GM12878 (cell line): ENCODE measurements at regions not wholly inside any gene's neighbourhood (a gene's known extent, or its start where the extent isn't known, plus 50 kb on each side); places are given as distances from the start of the nearest gene placed in this dataset.

ENCODE experiments used
- ATAC-seq: fragments of 200-7000 bp; cut with Tn5 transposase; 3 replicates; pipeline ENCODE4 v1.9.1; 2020; ENCODE audit warnings: mild to moderate bottlenecking, moderate library complexity
- BruUV-seq: library from RNA; stranded (reverse); fragments of 400-500 nt; replicated peaks from 2 replicates; lab custom pipeline; 2021; lab: Mats Ljungman, UMichigan
- CTCF ChIA-PET: fragments of 300-600 bp; sonication (Branson Sonifier 250); formaldehyde crosslinking; extraction: SDS; loops from one replicate; lab custom pipeline; 2021; ENCODE audit warnings: inconsistent platforms; lab: Yijun Ruan, JAX
- POLR2A ChIA-PET: fragments of 350-600 bp; formaldehyde crosslinking; extraction: SDS; loops from one replicate; lab custom pipeline; 2021; ENCODE audit warnings: inconsistent platforms; lab: Charles Lee
- RAD21 ChIA-PET: fragments of 300-600 bp; sonication (Branson Sonifier 250); formaldehyde crosslinking; loops from one replicate; lab custom pipeline; 2023; ENCODE audit warnings: antibody characterized with exemption; ENCODE audit not compliant: unreplicated experiment; lab: Charles Lee
- SMC1A ChIA-PET: fragments of 300-600 bp; sonication (Branson Sonifier 250); formaldehyde crosslinking; loops from one replicate; lab custom pipeline; 2023; ENCODE audit not compliant: unreplicated experiment, uncharacterized antibody; lab: Charles Lee
- DNase-seq: peaks from one replicate; pipeline ENCODE4 v3.0.0-alpha.2; 2011; ENCODE audit warnings: low read depth, low spot score
- FAIRE-seq: peaks from 3 replicates; lab custom pipeline; 2011; peaks lifted over from hg19 to GRCh38; lab: Jason Lieb, UNC
- H2AFZ ChIP-seq: 2 replicates; pipeline ENCODE4 v1.6.0; 2011; ENCODE audit warnings: low read depth, low read length, control low read depth; ENCODE audit not compliant: control insufficient read depth
- H3K27ac ChIP-seq: 2 replicates; pipeline ENCODE4 v1.5.1; 2011; ENCODE audit warnings: control low read depth; ENCODE audit not compliant: control insufficient read depth, insufficient read depth
- H3K27me3 ChIP-seq, 2 experiments: replicated peaks in 1 of 2; 2 replicates each; pipeline versions ENCODE4 v1.6.0 to v1.6.1; 2011; ENCODE audit warnings: low read length in 1 of 2; ENCODE audit not compliant: control insufficient read depth in 2 of 2, insufficient read depth in 2 of 2
- H3K36me3 ChIP-seq, 2 experiments: 2 replicates each; pipeline ENCODE4 v1.5.1; 2011; ENCODE audit warnings: low read length in 1 of 2; ENCODE audit not compliant: control insufficient read depth in 2 of 2, insufficient read depth in 2 of 2
- H3K4me1 ChIP-seq: 2 replicates; pipeline ENCODE4 v1.6.1; 2011; ENCODE audit warnings: mild to moderate bottlenecking, low read length, moderate library complexity, mixed read lengths; ENCODE audit not compliant: control insufficient read depth, insufficient read depth
- H3K4me2 ChIP-seq: 2 replicates; pipeline ENCODE4 v1.6.0; 2011; ENCODE audit warnings: control low read depth; ENCODE audit not compliant: control insufficient read depth, insufficient read depth
- H3K4me3 ChIP-seq: fragments of 200-600 bp; sonication (generic); 2 replicates; pipeline ENCODE4 v1.5.1; 2016
- H3K79me2 ChIP-seq: 2 replicates; pipeline ENCODE4 v1.6.0; 2011; ENCODE audit warnings: low read length; ENCODE audit not compliant: control insufficient read depth, insufficient read depth
- H3K9ac ChIP-seq: 2 replicates; pipeline ENCODE4 v1.8.0; 2011; ENCODE audit warnings: low read length, control low read depth, mixed read lengths; ENCODE audit not compliant: control insufficient read depth, insufficient read depth
- H3K9me3 ChIP-seq: replicated peaks from 3 replicates; pipeline ENCODE4 v1.5.1; 2011; ENCODE audit warnings: mild to moderate bottlenecking, low read length; ENCODE audit not compliant: control insufficient read depth, insufficient read depth
- H4K20me1 ChIP-seq: 2 replicates; pipeline ENCODE4 v1.6.0; 2011; ENCODE audit not compliant: control insufficient read depth, insufficient read depth
- BACH1 ChIP-seq: fragments of 450-650 bp; IDR thresholded peaks from 2 replicates; pipeline ENCODE4 v1.6.1; 2017; ENCODE audit warnings: mild to moderate bottlenecking, borderline replicate concordance
- BCL11A ChIP-seq: IDR thresholded peaks from 2 replicates; pipeline ENCODE4 v1.6.1; 2011; ENCODE audit warnings: low read depth, low read length
- BHLHE40 ChIP-seq, 2 experiments: fragments of 450-650 bp in 1 of 2; IDR thresholded peaks; 2 replicates each; pipeline ENCODE4 v1.6.1; 2011 to 2017; ENCODE audit warnings: low read depth in 2 of 2, borderline replicate concordance in 1 of 2, improper control_type of control experiment in 1 of 2, low read length in 1 of 2, mild to moderate bottlenecking in 1 of 2
- ETV6 ChIP-seq, 2 experiments: fragments of 450-650 bp in 1 of 2; IDR thresholded peaks in 1 of 2; conservative IDR thresholded peaks in 1 of 2; 2 replicates each; pipeline ENCODE4 v1.6.1; 2014; ENCODE audit warnings: antibody characterized with exemption in 1 of 2, borderline replicate concordance in 1 of 2, low read depth in 1 of 2, mild to moderate bottlenecking in 1 of 2, moderate library complexity in 1 of 2
- GABPA ChIP-seq: IDR thresholded peaks from 2 replicates; pipeline ENCODE4 v1.6.1; 2014; ENCODE audit warnings: antibody characterized with exemption, low read depth, mild to moderate bottlenecking, inconsistent platforms
- KLF5 ChIP-seq: fragments of 450-650 bp; IDR thresholded peaks from 2 replicates; pipeline ENCODE4 v1.6.1; 2014; ENCODE audit warnings: mild to moderate bottlenecking; ENCODE audit not compliant: partially characterized antibody
- NFYA ChIP-seq: IDR thresholded peaks from 2 replicates; pipeline ENCODE4 v1.6.1; 2011; ENCODE audit warnings: low read depth, mild to moderate bottlenecking, low read length, improper control_type of control experiment, borderline replicate concordance
- NR2F1 ChIP-seq: fragments of 450-650 bp; conservative IDR thresholded peaks from 2 replicates; pipeline ENCODE4 v1.6.1; 2017; ENCODE audit warnings: mild to moderate bottlenecking
- PAX8 ChIP-seq: fragments of 450-650 bp; IDR thresholded peaks from 2 replicates; pipeline ENCODE4 v1.6.1; 2017; ENCODE audit warnings: mild to moderate bottlenecking, moderate library complexity
- POLR2AphosphoS2 ChIP-seq: IDR thresholded peaks from 2 replicates; pipeline ENCODE4 v1.6.1; 2011; ENCODE audit warnings: low read depth, mild to moderate bottlenecking, low read length, improper control_type of control experiment, moderate library complexity
- RELB ChIP-seq: fragments of 450-650 bp; IDR thresholded peaks from 2 replicates; pipeline ENCODE4 v1.6.1; 2017; ENCODE audit warnings: low read depth, mild to moderate bottlenecking, moderate library complexity
- SIX5 ChIP-seq: IDR thresholded peaks from 2 replicates; pipeline ENCODE4 v1.6.1; 2011; ENCODE audit warnings: mild to moderate bottlenecking, low read depth, low read length, moderate library complexity; ENCODE audit not compliant: severe bottlenecking
- ZNF207 ChIP-seq: fragments of 450-650 bp; IDR thresholded peaks from 2 replicates; pipeline ENCODE4 v1.6.1; 2014; ENCODE audit warnings: antibody characterized with exemption, mild to moderate bottlenecking, borderline replicate concordance
- WGBS: methylation state at CpG from one replicate; pipeline ENCODE4 v1.1.6; 2016; ENCODE audit warnings: low lambda C conversion rate; ENCODE audit not compliant: insufficient replicate concordance, insufficient coverage; ENCODE audit errors: missing lambda C conversion rate; 5-methylcytosine and 5-hydroxymethylcytosine counted together
- in situ Hi-C: fragments of 300-500 bp; cut with MboI; formaldehyde crosslinking; loops from 9 replicates; pipeline ENCODE4 v1.14.3; 2018; ENCODE audit warnings: mixed read lengths
- intact Hi-C: fragments of 100-400 bp; cut with micrococcal nuclease; formaldehyde crosslinking; loops from one replicate; pipeline ENCODE4 v1.14.2; 2022; ENCODE audit not compliant: unreplicated experiment
- TF ChIP-seq, protein P1 (sequence below): IDR thresholded peaks from 2 replicates; pipeline ENCODE4 v1.6.1; 2012; ENCODE audit warnings: low read depth, low read length, improper control_type of control experiment
- TF ChIP-seq, protein P2 (sequence below): IDR thresholded peaks from 2 replicates; pipeline ENCODE4 v1.6.1; 2012; ENCODE audit warnings: low read length, inconsistent platforms

DNA sequence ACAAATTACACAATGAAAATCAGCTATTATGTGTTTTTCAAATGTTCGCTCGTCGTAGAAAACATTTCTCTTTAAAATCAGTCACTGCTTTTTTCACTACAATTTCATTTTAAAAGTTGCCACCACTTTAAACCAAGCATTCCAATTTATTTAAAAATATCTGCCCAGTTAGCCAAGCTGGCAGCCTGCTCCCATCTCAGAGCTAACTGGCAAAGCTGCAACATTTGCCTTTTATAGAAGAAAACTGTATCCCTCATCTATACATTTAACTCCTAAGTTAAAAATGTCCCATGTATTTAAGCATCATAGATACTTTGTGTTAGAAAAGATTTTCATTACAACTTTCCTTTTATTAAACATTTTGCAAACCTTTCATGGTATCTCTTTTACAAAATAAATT is 294.9 kb upstream of the ADAMTS16 start:
- no peak overlapping the region for H3K4me3 ChIP-seq
- intact Hi-C loops, result no loop called here
- no peak for TF ChIP-seq POLR2AphosphoS2
- TF ChIP-seq, all 136 proteins: peak for 0
- H2AFZ ChIP-seq, result no peak overlapping the region
- no peak overlapping the region for H3K4me2 ChIP-seq
- no TSS peak for BruUV-seq
- no peaks in the 10 kb centered on the region for H3K9me3 ChIP-seq
- ATAC-seq (no peak), DNase-seq (no peak), FAIRE-seq (no peak)
- H3K36me3 ChIP-seq, result no peaks in the 10 kb centered on the region
- no peak overlapping the region for H3K27ac ChIP-seq
- no peaks in the 10 kb centered on the region for H3K79me2 ChIP-seq
- CTCF ChIA-PET, result no interaction called here
- no peaks in the 10 kb centered on the region for H4K20me1 ChIP-seq
- H3K9ac ChIP-seq, result no peak overlapping the region
- no peaks in the 10 kb centered on the region for H3K27me3 ChIP-seq
- in situ Hi-C loops, result no loop called here
- RAD21 ChIA-PET, result no interaction called here
- POLR2A ChIA-PET, result no interaction called here
- 82% methylated on average over 3 of the region's 3 CpGs for WGBS
- SMC1A ChIA-PET, result no interaction called here
- H3K4me1 ChIP-seq, result no peaks in the 10 kb centered on the region

DNA sequence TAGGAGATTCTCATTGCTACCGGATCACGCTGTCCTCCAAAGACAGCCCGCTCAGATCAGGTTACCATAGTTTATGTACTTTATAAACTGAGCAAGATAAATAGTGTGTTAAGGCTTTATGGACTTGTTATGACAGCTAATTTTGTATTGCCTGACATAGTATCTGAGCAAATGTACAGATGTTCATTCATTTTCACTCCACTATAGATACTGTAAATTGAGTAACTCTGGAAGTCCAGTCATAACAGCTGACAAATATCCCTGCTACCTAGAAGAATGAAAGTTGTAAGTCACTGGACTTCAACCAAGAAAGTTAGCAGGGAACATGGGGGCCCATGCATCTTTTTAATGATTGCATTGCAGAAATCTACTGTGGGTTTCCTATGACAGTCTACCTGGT is 292.4 kb upstream of the ADAMTS16 start:
- CTCF ChIA-PET, result no interaction called here
- no peak for DNase-seq
- no peak overlapping the region for H3K4me3 ChIP-seq
- H3K79me2 ChIP-seq, result no peaks in the 10 kb centered on the region
- H4K20me1 ChIP-seq, result no peaks in the 10 kb centered on the region
- H3K4me1 ChIP-seq, result no peaks in the 10 kb centered on the region
- H3K36me3 ChIP-seq, result no peaks in the 10 kb centered on the region
- POLR2A ChIA-PET, result no interaction called here
- ATAC-seq, result no peak
- in situ Hi-C loops, result no loop called here
- no peak overlapping the region for H2AFZ ChIP-seq
- WGBS, result 58% methylated on average over 3 of the region's 3 CpGs
- no peak overlapping the region for H3K9ac ChIP-seq
- SMC1A ChIA-PET, result no interaction called here
- intact Hi-C loops, result no loop called here
- BruUV-seq, result no TSS peak
- no peak for FAIRE-seq
- H3K27me3 ChIP-seq, result no peaks in the 10 kb centered on the region
- H3K9me3 ChIP-seq, result no peaks in the 10 kb centered on the region
- no peak overlapping the region for H3K4me2 ChIP-seq
- H3K27ac ChIP-seq, result no peak overlapping the region
- RAD21 ChIA-PET, result no interaction called here
- TF ChIP-seq SIX5 (no peak), NR2F1 (no peak), PAX8 (no peak), BHLHE40 (IDR thresholded peaks at IDR 0.05; ENCODE audit: borderline replicate concordance in 1 of 2, low read depth in 2 of 2, low read length in 1 of 2) (no peak), RELB (no peak), BCL11A (no peak), ETV6 (conservative IDR thresholded peaks at IDR 0.05 in 1 of 2, IDR thresholded peaks at IDR 0.05 in 1 of 2; ENCODE audit: borderline replicate concordance in 1 of 2, low read depth in 1 of 2) (no peak), NFYA (no peak), GABPA (no peak), BACH1 (no peak), ZNF207 (no peak), KLF5 (no peak)
- TF ChIP-seq, protein P1, sequence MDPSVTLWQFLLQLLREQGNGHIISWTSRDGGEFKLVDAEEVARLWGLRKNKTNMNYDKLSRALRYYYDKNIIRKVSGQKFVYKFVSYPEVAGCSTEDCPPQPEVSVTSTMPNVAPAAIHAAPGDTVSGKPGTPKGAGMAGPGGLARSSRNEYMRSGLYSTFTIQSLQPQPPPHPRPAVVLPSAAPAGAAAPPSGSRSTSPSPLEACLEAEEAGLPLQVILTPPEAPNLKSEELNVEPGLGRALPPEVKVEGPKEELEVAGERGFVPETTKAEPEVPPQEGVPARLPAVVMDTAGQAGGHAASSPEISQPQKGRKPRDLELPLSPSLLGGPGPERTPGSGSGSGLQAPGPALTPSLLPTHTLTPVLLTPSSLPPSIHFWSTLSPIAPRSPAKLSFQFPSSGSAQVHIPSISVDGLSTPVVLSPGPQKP, result no peak
- TF ChIP-seq, protein P2, sequence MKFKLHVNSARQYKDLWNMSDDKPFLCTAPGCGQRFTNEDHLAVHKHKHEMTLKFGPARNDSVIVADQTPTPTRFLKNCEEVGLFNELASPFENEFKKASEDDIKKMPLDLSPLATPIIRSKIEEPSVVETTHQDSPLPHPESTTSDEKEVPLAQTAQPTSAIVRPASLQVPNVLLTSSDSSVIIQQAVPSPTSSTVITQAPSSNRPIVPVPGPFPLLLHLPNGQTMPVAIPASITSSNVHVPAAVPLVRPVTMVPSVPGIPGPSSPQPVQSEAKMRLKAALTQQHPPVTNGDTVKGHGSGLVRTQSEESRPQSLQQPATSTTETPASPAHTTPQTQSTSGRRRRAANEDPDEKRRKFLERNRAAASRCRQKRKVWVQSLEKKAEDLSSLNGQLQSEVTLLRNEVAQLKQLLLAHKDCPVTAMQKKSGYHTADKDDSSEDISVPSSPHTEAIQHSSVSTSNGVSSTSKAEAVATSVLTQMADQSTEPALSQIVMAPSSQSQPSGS, result no peak
